GM12873 (cell line): ENCODE measurements at regions not wholly inside any gene's neighbourhood (a gene's known extent, or its start where the extent isn't known, plus 50 kb on each side); places are given as distances from the start of the nearest gene placed in this dataset.

Source experiments
- CTCF ChIP-seq: IDR thresholded peaks from 2 replicates; pipeline ENCODE4 v1.5.1; 2012; ENCODE audit warnings: low read depth, mild to moderate bottlenecking, moderate library complexity, low read length, control low read depth; ENCODE audit not compliant: insufficient read depth; ENCODE audit errors: missing control alignments

GRCh38 chr18:71022389-71022788 lies 733.5 kb downstream of the SOCS6 start:
- TF ChIP-seq CTCF = no peak

DNA sequence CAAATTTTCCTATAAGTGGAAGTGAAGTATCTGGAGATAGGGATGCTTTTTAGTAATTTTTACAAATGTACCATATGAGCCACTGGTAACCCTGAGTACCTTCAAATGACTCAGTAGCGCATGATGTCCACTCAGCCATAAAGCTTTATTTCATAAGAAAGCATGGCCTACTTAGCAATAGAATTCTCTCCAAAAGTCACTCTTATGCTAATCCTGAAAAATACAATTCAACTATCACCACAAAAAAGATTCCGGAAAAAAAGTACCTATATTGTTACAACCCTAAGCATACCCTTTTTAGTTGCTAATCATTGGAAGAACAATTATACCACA lies 732.2 kb downstream of the SOCS6 start:
- no peak for TF ChIP-seq CTCF

DNA sequence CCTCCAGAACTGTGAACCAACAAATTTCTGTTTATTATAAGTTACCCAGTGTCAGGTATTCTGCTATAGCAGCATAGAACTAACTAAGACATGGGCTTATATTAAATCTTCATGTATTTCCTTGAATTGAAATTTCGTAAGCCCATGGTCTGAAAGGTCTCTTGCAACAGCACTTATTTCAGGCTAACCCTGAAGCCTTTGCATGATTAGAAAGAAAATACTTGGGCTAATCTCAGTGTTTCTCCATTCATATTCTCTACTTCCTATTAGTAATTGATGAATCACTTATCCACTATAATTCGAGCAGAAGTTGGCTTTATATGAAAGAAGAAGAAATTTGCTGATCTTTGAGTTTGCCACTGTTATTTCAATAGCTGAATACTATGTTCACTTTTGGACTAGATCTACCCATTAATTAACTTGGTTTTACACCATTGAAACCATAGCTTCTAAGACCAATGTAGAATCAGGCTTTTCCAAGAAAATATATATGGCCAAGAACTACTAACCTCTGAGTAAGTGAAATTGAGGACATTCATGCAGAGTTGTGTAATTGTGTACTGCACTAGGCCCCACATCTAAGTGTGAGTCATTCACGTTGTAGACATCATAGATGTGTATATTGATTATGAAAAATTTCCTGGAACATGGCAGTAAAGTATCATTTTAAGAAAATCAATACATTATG lies 731.6 kb downstream of the SOCS6 start:
- TF ChIP-seq CTCF = no peak

DNA sequence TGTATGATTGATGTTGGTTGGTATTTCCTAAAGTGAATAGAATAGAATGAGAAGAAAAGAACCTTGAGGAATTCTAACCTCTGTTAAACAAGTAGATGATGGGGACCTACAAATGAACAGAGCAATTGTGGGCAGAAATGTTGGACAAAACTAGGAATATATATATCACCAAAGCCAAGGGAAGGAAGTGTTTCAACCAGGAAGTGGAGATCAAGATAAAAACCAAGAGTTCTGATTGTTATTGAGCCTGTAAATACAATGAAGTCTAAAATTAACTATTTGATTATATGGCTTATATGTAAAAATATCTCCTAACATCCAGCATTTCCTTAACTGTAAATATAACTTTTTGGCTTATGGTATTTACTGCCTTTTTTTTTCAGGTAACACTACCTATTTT lies 730.0 kb downstream of the SOCS6 start:
- TF ChIP-seq CTCF = no peak

GRCh38 chr18:71012789-71013188 lies 723.9 kb downstream of the SOCS6 start:
- TF ChIP-seq CTCF = no peak

DNA sequence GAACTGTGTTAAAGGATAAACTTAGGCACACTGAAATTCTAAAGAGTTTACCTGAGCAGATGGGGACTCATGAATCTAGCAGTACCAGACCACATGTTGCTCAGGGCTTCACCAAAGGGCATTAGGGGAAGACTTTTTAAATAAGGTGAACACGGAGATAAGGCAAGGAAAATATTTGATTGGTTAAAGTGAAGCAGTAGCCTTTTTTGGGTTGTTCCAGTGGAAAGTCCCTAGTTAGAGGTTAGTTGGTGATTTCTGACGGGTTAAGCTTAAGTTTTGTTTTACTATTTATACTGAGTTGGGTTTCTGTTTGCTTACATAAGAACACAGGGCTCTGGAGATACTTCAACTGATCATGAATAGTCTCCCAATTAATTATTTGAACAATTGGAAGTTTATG lies 722.5 kb downstream of the SOCS6 start:
- no peak for TF ChIP-seq CTCF

DNA sequence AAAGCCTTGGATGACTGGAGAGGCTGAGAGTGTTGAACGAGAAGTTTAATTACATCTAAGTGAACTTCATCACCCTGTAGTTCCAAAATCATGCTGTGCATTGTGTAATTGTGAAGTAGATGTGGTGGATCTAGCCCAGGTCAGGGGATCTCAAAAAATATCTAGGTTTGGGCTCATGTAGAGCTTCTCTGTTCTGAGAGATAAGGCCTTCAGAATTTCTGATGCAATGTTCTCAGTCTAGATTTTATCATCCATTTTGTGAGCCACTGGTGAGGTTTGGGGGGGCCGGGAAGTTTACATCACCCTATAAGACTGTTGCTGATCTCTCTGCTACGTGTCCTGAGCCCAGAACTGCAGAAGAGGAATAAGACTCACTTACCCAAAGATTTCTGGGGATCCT lies 719.4 kb downstream of the SOCS6 start:
- no peak for TF ChIP-seq CTCF

GRCh38 chr18:71001597-71001996 lies 712.8 kb downstream of the SOCS6 start:
- TF ChIP-seq CTCF = no peak
